ENCODE measurements at regions not wholly inside any gene's neighbourhood (a gene's known extent, or its start where the extent isn't known, plus 50 kb on each side); places are given as distances from the start of the nearest gene placed in this dataset.

DNA sequence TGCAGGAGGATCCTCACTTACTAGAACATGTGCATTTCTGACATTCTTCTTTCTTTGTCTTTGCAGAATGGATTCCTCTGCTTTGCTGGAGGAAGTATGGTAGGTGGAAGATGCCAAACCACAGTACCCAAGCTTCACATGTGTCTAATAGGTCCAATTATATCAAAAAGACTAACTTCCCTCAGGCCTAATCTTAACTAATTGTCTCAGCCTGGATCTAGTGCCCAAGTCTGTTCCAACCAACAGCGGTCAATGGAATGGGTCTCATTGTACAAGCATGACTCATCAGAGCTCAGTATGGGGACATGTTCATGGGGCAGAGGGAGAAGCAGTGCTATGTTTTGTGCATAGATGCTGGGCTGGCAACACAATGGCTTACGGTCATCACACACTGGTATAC is 81.6 kb upstream of the CSNK1A1L start (continued):
- TF ChIP-seq, protein P1, sequence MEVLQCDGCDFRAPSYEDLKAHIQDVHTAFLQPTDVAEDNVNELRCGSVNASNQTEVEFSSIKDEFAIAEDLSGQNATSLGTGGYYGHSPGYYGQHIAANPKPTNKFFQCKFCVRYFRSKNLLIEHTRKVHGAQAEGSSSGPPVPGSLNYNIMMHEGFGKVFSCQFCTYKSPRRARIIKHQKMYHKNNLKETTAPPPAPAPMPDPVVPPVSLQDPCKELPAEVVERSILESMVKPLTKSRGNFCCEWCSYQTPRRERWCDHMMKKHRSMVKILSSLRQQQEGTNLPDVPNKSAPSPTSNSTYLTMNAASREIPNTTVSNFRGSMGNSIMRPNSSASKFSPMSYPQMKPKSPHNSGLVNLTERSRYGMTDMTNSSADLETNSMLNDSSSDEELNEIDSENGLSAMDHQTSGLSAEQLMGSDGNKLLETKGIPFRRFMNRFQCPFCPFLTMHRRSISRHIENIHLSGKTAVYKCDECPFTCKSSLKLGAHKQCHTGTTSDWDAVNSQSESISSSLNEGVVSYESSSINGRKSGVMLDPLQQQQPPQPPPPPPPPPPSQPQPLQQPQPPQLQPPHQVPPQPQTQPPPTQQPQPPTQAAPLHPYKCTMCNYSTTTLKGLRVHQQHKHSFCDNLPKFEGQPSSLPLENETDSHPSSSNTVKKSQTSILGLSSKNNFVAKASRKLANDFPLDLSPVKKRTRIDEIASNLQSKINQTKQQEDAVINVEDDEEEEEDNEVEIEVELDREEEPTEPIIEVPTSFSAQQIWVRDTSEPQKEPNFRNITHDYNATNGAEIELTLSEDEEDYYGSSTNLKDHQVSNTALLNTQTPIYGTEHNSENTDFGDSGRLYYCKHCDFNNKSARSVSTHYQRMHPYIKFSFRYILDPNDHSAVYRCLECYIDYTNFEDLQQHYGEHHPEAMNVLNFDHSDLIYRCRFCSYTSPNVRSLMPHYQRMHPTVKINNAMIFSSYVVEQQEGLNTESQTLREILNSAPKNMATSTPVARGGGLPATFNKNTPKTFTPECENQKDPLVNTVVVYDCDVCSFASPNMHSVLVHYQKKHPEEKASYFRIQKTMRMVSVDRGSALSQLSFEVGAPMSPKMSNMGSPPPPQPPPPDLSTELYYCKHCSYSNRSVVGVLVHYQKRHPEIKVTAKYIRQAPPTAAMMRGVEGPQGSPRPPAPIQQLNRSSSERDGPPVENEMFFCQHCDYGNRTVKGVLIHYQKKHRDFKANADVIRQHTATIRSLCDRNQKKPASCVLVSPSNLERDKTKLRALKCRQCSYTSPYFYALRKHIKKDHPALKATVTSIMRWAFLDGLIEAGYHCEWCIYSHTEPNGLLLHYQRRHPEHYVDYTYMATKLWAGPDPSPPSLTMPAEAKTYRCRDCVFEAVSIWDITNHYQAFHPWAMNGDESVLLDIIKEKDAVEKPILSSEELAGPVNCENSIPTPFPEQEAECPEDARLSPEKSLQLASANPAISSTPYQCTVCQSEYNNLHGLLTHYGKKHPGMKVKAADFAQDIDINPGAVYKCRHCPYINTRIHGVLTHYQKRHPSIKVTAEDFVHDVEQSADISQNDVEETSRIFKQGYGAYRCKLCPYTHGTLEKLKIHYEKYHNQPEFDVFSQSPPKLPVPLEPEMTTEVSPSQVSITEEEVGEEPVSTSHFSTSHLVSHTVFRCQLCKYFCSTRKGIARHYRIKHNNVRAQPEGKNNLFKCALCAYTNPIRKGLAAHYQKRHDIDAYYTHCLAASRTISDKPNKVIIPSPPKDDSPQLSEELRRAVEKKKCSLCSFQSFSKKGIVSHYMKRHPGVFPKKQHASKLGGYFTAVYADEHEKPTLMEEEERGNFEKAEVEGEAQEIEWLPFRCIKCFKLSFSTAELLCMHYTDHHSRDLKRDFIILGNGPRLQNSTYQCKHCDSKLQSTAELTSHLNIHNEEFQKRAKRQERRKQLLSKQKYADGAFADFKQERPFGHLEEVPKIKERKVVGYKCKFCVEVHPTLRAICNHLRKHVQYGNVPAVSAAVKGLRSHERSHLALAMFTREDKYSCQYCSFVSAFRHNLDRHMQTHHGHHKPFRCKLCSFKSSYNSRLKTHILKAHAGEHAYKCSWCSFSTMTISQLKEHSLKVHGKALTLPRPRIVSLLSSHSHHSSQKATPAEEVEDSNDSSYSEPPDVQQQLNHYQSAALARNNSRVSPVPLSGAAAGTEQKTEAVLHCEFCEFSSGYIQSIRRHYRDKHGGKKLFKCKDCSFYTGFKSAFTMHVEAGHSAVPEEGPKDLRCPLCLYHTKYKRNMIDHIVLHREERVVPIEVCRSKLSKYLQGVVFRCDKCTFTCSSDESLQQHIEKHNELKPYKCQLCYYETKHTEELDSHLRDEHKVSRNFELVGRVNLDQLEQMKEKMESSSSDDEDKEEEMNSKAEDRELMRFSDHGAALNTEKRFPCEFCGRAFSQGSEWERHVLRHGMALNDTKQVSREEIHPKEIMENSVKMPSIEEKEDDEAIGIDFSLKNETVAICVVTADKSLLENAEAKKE (CRISPR knock-in tag; IDR thresholded peaks at IDR 0.05): no peak

DNA sequence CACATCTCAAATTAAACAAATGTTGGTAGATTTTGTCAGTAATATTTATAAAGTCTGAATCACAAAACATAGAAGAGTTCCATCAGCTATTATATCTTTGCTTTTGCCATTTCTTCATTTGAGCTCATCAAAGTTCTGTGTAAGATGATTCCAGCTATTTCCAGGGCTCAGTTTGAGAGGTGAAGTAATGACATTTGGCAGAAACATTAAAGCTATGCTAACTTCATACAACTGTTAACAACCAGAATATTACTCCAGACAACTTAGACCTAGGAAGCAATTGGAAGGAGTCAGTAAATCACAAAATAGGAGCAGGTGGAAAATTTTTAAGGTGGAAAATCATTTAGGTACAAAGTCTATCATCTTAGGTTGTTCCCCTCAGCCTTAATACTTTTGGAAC is 76.2 kb upstream of the CSNK1A1L start:
- Histone ChIP-seq H3K27ac (ENCODE audit: low read depth) (no peak overlapping the region), H3F3A (replicated peaks; ENCODE audit: low read depth) (no peaks in the 10 kb centered on the region), H2AFZ (no peak overlapping the region), H3K36me3 (ENCODE audit: insufficient read depth) (no peaks in the 10 kb centered on the region), H3K79me2 (replicated peaks; ENCODE audit: insufficient read depth) (no peaks in the 10 kb centered on the region), H3K4me3 (no peak overlapping the region), H3K4me2 (no peak overlapping the region), H3K27me3 (ENCODE audit: insufficient read depth) (no peaks in the 10 kb centered on the region), H4K20me1 (replicated peaks; ENCODE audit: insufficient read depth) (no peaks in the 10 kb centered on the region), H3K4me1 (ENCODE audit: insufficient read depth) (no peaks in the 10 kb centered on the region), H3K9me2 (ENCODE audit: insufficient read depth) (peaks cover under 1% of the 10 kb centered on the region; the same call in 1 of the 2 replicates)
- H3K4me1 Mint-ChIP-seq: no peaks in the 10 kb centered on the region
- no peaks in the 10 kb centered on the region for H3K9me3 Mint-ChIP-seq
- ATAC-seq (no peak), DNase-seq (ENCODE audit: low spot score) (no peak)
- H3K27ac Mint-ChIP-seq: no peak overlapping the region
- no peak overlapping the region for H3K4me3 Mint-ChIP-seq
- H3K27me3 Mint-ChIP-seq (ENCODE audit: insufficient read depth, low read depth, poor library complexity): peaks cover 4% of the 10 kb centered on the region
- H3K36me3 Mint-ChIP-seq (ENCODE audit: low read depth): no peaks in the 10 kb centered on the region
- TF ChIP-seq, protein P2, sequence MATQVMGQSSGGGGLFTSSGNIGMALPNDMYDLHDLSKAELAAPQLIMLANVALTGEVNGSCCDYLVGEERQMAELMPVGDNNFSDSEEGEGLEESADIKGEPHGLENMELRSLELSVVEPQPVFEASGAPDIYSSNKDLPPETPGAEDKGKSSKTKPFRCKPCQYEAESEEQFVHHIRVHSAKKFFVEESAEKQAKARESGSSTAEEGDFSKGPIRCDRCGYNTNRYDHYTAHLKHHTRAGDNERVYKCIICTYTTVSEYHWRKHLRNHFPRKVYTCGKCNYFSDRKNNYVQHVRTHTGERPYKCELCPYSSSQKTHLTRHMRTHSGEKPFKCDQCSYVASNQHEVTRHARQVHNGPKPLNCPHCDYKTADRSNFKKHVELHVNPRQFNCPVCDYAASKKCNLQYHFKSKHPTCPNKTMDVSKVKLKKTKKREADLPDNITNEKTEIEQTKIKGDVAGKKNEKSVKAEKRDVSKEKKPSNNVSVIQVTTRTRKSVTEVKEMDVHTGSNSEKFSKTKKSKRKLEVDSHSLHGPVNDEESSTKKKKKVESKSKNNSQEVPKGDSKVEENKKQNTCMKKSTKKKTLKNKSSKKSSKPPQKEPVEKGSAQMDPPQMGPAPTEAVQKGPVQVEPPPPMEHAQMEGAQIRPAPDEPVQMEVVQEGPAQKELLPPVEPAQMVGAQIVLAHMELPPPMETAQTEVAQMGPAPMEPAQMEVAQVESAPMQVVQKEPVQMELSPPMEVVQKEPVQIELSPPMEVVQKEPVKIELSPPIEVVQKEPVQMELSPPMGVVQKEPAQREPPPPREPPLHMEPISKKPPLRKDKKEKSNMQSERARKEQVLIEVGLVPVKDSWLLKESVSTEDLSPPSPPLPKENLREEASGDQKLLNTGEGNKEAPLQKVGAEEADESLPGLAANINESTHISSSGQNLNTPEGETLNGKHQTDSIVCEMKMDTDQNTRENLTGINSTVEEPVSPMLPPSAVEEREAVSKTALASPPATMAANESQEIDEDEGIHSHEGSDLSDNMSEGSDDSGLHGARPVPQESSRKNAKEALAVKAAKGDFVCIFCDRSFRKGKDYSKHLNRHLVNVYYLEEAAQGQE (IDR thresholded peaks at IDR 0.05; ENCODE audit: unreplicated experiment): no peak
- no peak for TF ChIP-seq EZH2phosphoT487 (IDR thresholded peaks at IDR 0.05; ENCODE audit: unreplicated experiment)
- TF ChIP-seq, protein P3, sequence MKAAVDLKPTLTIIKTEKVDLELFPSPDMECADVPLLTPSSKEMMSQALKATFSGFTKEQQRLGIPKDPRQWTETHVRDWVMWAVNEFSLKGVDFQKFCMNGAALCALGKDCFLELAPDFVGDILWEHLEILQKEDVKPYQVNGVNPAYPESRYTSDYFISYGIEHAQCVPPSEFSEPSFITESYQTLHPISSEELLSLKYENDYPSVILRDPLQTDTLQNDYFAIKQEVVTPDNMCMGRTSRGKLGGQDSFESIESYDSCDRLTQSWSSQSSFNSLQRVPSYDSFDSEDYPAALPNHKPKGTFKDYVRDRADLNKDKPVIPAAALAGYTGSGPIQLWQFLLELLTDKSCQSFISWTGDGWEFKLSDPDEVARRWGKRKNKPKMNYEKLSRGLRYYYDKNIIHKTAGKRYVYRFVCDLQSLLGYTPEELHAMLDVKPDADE (IDR thresholded peaks at IDR 0.05): no peak
- TF ChIP-seq, protein P4, sequence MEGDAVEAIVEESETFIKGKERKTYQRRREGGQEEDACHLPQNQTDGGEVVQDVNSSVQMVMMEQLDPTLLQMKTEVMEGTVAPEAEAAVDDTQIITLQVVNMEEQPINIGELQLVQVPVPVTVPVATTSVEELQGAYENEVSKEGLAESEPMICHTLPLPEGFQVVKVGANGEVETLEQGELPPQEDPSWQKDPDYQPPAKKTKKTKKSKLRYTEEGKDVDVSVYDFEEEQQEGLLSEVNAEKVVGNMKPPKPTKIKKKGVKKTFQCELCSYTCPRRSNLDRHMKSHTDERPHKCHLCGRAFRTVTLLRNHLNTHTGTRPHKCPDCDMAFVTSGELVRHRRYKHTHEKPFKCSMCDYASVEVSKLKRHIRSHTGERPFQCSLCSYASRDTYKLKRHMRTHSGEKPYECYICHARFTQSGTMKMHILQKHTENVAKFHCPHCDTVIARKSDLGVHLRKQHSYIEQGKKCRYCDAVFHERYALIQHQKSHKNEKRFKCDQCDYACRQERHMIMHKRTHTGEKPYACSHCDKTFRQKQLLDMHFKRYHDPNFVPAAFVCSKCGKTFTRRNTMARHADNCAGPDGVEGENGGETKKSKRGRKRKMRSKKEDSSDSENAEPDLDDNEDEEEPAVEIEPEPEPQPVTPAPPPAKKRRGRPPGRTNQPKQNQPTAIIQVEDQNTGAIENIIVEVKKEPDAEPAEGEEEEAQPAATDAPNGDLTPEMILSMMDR (conservative IDR thresholded peaks at IDR 0.05; ENCODE audit: low read depth in 2 of 2): no peak
- no peak for TF ChIP-seq ZNF114 (CRISPR knock-in tag; IDR thresholded peaks at IDR 0.05)
- TF ChIP-seq NANOG (IDR thresholded peaks at IDR 0.05; ENCODE audit: borderline replicate concordance): no peak
- TF ChIP-seq EZH2 (IDR thresholded peaks at IDR 0.05; ENCODE audit: low read depth, unreplicated experiment): no peak
- TF ChIP-seq CREB1 (CRISPR knock-in tag; IDR thresholded peaks at IDR 0.05; ENCODE audit: low read depth): no peak
- TF ChIP-seq ZNF331 (CRISPR knock-in tag; IDR thresholded peaks at IDR 0.05; ENCODE audit: low read depth): no peak
- TF ChIP-seq JUNB (IDR thresholded peaks at IDR 0.05; ENCODE audit: unreplicated experiment): no peak
- no peak for TF ChIP-seq STAT1 (IDR thresholded peaks at IDR 0.05; ENCODE audit: unreplicated experiment)

Data from GM23338 (cell line).